Right atrium auricular region (tissue), 2 donors: ENCODE measurements at regions not wholly inside any gene's neighbourhood (a gene's known extent, or its start where the extent isn't known, plus 50 kb on each side); places are given as distances from the start of the nearest gene placed in this dataset.
"Not testable (repeated sequence)": the region's sequence is repeated elsewhere in the genome, so short reads cannot be mapped to it uniquely, and the experiment has no call there.

Experiments
- DNase-seq: peaks from one replicate; pipeline ENCODE4 v3.0.0-alpha.2; 2019; ENCODE audit warnings: low spot score
- H3K27ac ChIP-seq, 2 donors: fragments of 200-600 bp; sonication (generic); 1 replicate in 1 of 2; 2 replicates in 1 of 2; pipeline ENCODE4 v1.5.1; 2016 to 2019
- H3K27me3 ChIP-seq, 2 donors: fragments of 200-600 bp; sonication (generic); one replicate each; pipeline versions ENCODE4 v1.5.1 to v1.6.0; 2017 to 2019
- H3K36me3 ChIP-seq: fragments of 200-600 bp; sonication (generic); one replicate; pipeline ENCODE4 v1.5.1; 2016
- H3K4me1 ChIP-seq, 2 donors: fragments of 200-600 bp; sonication (generic); one replicate each; pipeline versions ENCODE4 v1.5.1 to v1.6.0; 2017 to 2019
- H3K4me3 ChIP-seq, 2 donors: fragments of 200-600 bp; sonication (generic); 1 replicate in 1 of 2; 2 replicates in 1 of 2; pipeline ENCODE4 v1.5.1; 2017 to 2019; ENCODE audit warnings: mild to moderate bottlenecking in 1 of 2, moderate library complexity in 1 of 2
- H3K9me3 ChIP-seq, 2 donors: fragments of 200-600 bp; sonication (generic); one replicate each; pipeline ENCODE4 v1.5.1; 2019
- CTCF ChIP-seq, 2 donors: fragments of 200-600 bp; sonication (generic); IDR thresholded peaks; one replicate each; pipeline ENCODE4 v1.5.1; 2019; ENCODE audit warnings: antibody characterized with exemption in 2 of 2

GRCh38 chr7:63748571-63749302 is 249.9 kb upstream of the ZNF722 start:
- H3K9me3 ChIP-seq, DNase-seq, H3K4me1 ChIP-seq, H3K27ac ChIP-seq, H3K4me3 ChIP-seq, H3K36me3 ChIP-seq, H3K27me3 ChIP-seq: not testable (repeated sequence)

- DNase-seq, H3K27me3 ChIP-seq, H3K36me3 ChIP-seq, H3K27ac ChIP-seq, H3K9me3 ChIP-seq, H3K4me1 ChIP-seq, H3K4me3 ChIP-seq: not testable (repeated sequence)
These were observed 246.2 kb upstream of the ZNF722 start for GRCh38 chr7:63752446-63752845.

- not testable (repeated sequence) for H3K36me3 ChIP-seq, H3K27ac ChIP-seq, H3K9me3 ChIP-seq, DNase-seq, H3K27me3 ChIP-seq, H3K4me3 ChIP-seq, H3K4me1 ChIP-seq
These were observed 245.5 kb upstream of the ZNF722 start for GRCh38 chr7:63753160-63753559.

- H3K36me3 ChIP-seq, result not testable (repeated sequence)
These were observed 238.4 kb upstream of the ZNF722 start for GRCh38 chr7:63760202-63760601.

GRCh38 chr7:63765541-63765940 is 233.1 kb upstream of the ZNF722 start:
- DNase-seq, H3K9me3 ChIP-seq: not testable (repeated sequence)

More at GRCh38 chr7:63760202-63760601, 238.4 kb upstream of the ZNF722 start:
- not testable (repeated sequence) for H3K4me3 ChIP-seq, H3K27ac ChIP-seq, H3K4me1 ChIP-seq, DNase-seq, H3K27me3 ChIP-seq, H3K9me3 ChIP-seq

GRCh38 chr7:63766197-63766596 is 232.5 kb upstream of the ZNF722 start:
- not testable (repeated sequence) for H3K36me3 ChIP-seq, H3K27ac ChIP-seq, DNase-seq, H3K27me3 ChIP-seq, H3K4me1 ChIP-seq, H3K4me3 ChIP-seq, H3K9me3 ChIP-seq

More at GRCh38 chr7:63765541-63765940, 233.1 kb upstream of the ZNF722 start:
- H3K36me3 ChIP-seq, H3K27ac ChIP-seq, H3K4me1 ChIP-seq, H3K27me3 ChIP-seq, H3K4me3 ChIP-seq: not testable (repeated sequence)

- H3K4me3 ChIP-seq, H3K4me1 ChIP-seq, H3K27me3 ChIP-seq, H3K27ac ChIP-seq, H3K36me3 ChIP-seq, H3K9me3 ChIP-seq, DNase-seq: not testable (repeated sequence)
These were observed 228.5 kb upstream of the ZNF722 start for GRCh38 chr7:63770162-63770561.

GRCh38 chr7:63771389-63772085 is 227.1 kb upstream of the ZNF722 start:
- not testable (repeated sequence) for H3K4me1 ChIP-seq, H3K27ac ChIP-seq, H3K9me3 ChIP-seq, H3K27me3 ChIP-seq, H3K4me3 ChIP-seq, DNase-seq, H3K36me3 ChIP-seq

- Histone ChIP-seq H3K27ac (no peak overlapping the region), H3K4me1 (no peaks in the 10 kb centered on the region), H3K4me3 (peak overlapping the region in 1 of 2 donors; percentile 38), H3K27me3 (no peaks in the 10 kb centered on the region), H3K36me3 (no peaks in the 10 kb centered on the region), H3K9me3 (peaks cover 0 to 17% of the 10 kb centered on the region in 2 donors)
- DNase-seq, result no peak
- no peak for TF ChIP-seq CTCF (IDR thresholded peaks at IDR 0.05)
These were observed 209.1 kb upstream of the ZNF722 start for GRCh38 chr7:63789378-63790176.

- not testable (repeated sequence) for H3K4me1 ChIP-seq, H3K27me3 ChIP-seq, H3K36me3 ChIP-seq, DNase-seq, H3K27ac ChIP-seq
- peaks cover 0 to 17% of the 10 kb centered on the region in 2 donors for H3K9me3 ChIP-seq
- peak overlapping the region in 1 of 2 donors; percentile 38 for H3K4me3 ChIP-seq
These were observed 208.4 kb upstream of the ZNF722 start for GRCh38 chr7:63790177-63790763.
